ENCODE measurements at regions not wholly inside any gene's neighbourhood (a gene's known extent, or its start where the extent isn't known, plus 50 kb on each side); places are given as distances from the start of the nearest gene placed in this dataset.
A peak's percentile ranks its signal among the peaks of the same experiment; 100 is the strongest.

- no peak for DNase-seq (ENCODE audit: low spot score)
- in situ Hi-C loops (cut with MboI; ENCODE audit: low pct_unique_long_range_greater_than_20kb, low sequenced_read_pairs, unreplicated experiment): no loop called here
- TF ChIP-seq, protein P1, sequence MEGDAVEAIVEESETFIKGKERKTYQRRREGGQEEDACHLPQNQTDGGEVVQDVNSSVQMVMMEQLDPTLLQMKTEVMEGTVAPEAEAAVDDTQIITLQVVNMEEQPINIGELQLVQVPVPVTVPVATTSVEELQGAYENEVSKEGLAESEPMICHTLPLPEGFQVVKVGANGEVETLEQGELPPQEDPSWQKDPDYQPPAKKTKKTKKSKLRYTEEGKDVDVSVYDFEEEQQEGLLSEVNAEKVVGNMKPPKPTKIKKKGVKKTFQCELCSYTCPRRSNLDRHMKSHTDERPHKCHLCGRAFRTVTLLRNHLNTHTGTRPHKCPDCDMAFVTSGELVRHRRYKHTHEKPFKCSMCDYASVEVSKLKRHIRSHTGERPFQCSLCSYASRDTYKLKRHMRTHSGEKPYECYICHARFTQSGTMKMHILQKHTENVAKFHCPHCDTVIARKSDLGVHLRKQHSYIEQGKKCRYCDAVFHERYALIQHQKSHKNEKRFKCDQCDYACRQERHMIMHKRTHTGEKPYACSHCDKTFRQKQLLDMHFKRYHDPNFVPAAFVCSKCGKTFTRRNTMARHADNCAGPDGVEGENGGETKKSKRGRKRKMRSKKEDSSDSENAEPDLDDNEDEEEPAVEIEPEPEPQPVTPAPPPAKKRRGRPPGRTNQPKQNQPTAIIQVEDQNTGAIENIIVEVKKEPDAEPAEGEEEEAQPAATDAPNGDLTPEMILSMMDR (IDR thresholded peaks at IDR 0.05; ENCODE audit: extremely low read depth, insufficient read depth, missing control alignments): no peak
Observed at GRCh38 chr4:123096038-123096437, 173.6 kb upstream of the NUDT6 start.

DNA sequence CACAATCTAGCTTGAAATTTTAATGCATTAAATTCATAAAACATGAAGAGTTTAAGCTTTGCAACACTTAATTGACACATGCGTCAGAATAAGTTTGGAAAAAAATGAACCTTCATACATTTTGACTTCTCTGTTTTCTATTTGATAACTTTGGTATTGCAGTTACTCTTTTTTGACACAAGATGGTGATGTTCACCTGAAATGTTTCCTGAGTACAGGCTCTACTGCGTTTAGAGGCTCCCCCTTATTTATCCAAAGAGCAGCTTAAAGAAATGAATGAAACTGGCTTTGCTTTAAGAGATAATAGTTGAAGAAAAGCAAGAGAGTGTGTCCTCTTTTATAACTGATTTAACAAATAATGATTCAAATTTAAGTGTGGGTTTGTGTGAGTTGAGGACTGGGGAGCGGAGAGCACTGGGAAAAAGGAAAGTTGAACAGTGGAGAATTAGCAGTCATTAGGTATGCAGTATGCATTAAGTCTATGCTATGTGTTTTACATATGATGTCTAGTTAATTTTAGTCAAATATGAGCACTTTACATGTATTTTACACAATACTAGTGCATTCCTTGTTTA, 180.6 kb upstream of the NUDT6 start:
- DNase-seq (ENCODE audit: low spot score): peak; percentile 59
- TF ChIP-seq, protein P1 (IDR thresholded peaks at IDR 0.05; ENCODE audit: extremely low read depth, insufficient read depth, missing control alignments): peak; percentile 66
- in situ Hi-C loops (cut with MboI; ENCODE audit: low pct_unique_long_range_greater_than_20kb, low sequenced_read_pairs, unreplicated experiment): loop anchor here (25.0 kb wide), 2 partner anchors 559 to 1159 kb away; no protein-coding TSS in a partner anchor

GRCh38 chr4:123104310-123105025, 182.1 kb upstream of the NUDT6 start:
- TF ChIP-seq, protein P1 (IDR thresholded peaks at IDR 0.05; ENCODE audit: extremely low read depth, insufficient read depth, missing control alignments): no peak
- DNase-seq (ENCODE audit: low spot score): no peak
- in situ Hi-C loops (cut with MboI; ENCODE audit: low pct_unique_long_range_greater_than_20kb, low sequenced_read_pairs, unreplicated experiment): loop anchor here (25.0 kb wide), 2 partner anchors 558 to 1158 kb away; no protein-coding TSS in a partner anchor

DNA sequence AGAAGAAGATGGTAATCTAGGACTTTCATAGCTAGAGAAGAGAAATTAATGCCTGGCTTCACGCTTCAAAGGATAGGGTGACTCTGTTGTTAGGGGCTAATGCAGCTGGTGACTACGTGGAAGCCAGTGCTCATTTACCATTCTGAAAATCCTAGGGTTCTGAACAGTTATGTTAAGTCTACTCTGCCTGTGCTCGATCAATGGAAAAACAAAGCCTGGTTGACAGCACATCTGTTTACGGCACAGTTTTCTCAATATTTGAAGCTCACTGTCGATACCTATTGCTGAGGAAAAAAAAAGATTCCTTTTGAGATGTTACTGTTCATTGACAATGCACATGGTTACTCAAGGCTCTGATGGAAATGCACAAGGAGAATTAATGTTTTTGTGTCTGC, 182.6 kb upstream of the NUDT6 start:
- TF ChIP-seq, protein P1 (IDR thresholded peaks at IDR 0.05; ENCODE audit: extremely low read depth, insufficient read depth, missing control alignments): no peak
- in situ Hi-C loops (cut with MboI; ENCODE audit: low pct_unique_long_range_greater_than_20kb, low sequenced_read_pairs, unreplicated experiment): loop anchor here (25.0 kb wide), 2 partner anchors 557 to 1157 kb away; no protein-coding TSS in a partner anchor
- no peak for DNase-seq (ENCODE audit: low spot score)

DNA sequence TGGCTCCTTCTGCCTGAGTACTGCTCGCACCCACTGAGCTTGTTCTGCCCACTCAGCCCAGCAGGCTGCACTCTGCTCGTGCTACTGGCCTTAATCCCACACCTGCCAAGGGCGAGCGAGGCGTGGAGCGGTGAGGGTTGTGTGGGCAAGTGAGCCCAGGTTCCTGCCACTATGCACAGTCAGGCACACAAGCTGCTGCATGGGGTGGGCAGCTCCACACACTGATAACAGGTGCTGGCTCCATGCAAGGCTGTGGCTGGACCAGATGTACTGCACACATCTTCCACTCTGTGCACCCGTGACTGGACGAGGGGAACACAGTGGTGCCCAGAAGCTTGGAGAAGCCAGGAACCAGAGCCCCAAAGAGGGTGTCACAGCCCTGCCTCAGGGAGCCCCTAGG, 184.3 kb upstream of the NUDT6 start:
- in situ Hi-C loops (cut with MboI; ENCODE audit: low pct_unique_long_range_greater_than_20kb, low sequenced_read_pairs, unreplicated experiment): loop anchor here (25.0 kb wide), 2 partner anchors 556 to 1156 kb away; no protein-coding TSS in a partner anchor
- TF ChIP-seq, protein P1 (IDR thresholded peaks at IDR 0.05; ENCODE audit: extremely low read depth, insufficient read depth, missing control alignments): no peak
- no peak for DNase-seq (ENCODE audit: low spot score)

- TF ChIP-seq, protein P1 (IDR thresholded peaks at IDR 0.05; ENCODE audit: extremely low read depth, insufficient read depth, missing control alignments): no peak
- DNase-seq (ENCODE audit: low spot score): no peak
- in situ Hi-C loops (cut with MboI; ENCODE audit: low pct_unique_long_range_greater_than_20kb, low sequenced_read_pairs, unreplicated experiment): loop anchor here (25.0 kb wide), 2 partner anchors 555 to 1155 kb away; no protein-coding TSS in a partner anchor
Observed at GRCh38 chr4:123107444-123108252, 185.3 kb upstream of the NUDT6 start.

All from GM13977 (cell line).